ENCODE measurements at regions not wholly inside any gene's neighbourhood (a gene's known extent, or its start where the extent isn't known, plus 50 kb on each side); places are given as distances from the start of the nearest gene placed in this dataset.

DNA sequence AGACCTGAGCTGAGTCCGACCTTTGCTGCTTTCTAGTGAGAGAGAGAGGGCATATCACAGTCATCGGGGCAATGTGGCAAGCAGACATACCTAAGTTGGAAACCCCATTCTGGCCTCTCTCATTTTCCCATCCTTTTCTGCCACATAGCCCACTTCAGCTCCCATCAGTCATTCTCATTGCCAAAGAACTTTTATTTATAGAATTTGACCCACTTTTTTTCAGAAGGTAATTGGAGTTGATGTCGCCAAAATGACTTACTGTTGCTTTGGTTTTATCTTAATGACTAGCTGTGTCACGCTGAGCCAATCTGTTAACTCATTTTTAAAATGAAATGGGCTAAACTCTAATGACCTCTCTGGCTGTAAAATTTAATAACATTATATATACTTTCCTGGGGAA lies 63.9 kb upstream of the RMST start:
- ATAC-seq, result no peak
- TF ChIP-seq, protein P1, sequence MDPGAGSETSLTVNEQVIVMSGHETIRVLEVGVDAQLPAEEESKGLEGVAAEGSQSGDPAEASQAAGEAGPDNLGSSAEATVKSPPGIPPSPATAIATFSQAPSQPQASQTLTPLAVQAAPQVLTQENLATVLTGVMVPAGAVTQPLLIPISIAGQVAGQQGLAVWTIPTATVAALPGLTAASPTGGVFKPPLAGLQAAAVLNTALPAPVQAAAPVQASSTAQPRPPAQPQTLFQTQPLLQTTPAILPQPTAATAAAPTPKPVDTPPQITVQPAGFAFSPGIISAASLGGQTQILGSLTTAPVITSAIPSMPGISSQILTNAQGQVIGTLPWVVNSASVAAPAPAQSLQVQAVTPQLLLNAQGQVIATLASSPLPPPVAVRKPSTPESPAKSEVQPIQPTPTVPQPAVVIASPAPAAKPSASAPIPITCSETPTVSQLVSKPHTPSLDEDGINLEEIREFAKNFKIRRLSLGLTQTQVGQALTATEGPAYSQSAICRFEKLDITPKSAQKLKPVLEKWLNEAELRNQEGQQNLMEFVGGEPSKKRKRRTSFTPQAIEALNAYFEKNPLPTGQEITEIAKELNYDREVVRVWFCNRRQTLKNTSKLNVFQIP (CRISPR knock-in tag; IDR thresholded peaks at IDR 0.05; ENCODE audit: borderline replicate concordance, low read depth), result no peak
- TF ChIP-seq, protein P2, sequence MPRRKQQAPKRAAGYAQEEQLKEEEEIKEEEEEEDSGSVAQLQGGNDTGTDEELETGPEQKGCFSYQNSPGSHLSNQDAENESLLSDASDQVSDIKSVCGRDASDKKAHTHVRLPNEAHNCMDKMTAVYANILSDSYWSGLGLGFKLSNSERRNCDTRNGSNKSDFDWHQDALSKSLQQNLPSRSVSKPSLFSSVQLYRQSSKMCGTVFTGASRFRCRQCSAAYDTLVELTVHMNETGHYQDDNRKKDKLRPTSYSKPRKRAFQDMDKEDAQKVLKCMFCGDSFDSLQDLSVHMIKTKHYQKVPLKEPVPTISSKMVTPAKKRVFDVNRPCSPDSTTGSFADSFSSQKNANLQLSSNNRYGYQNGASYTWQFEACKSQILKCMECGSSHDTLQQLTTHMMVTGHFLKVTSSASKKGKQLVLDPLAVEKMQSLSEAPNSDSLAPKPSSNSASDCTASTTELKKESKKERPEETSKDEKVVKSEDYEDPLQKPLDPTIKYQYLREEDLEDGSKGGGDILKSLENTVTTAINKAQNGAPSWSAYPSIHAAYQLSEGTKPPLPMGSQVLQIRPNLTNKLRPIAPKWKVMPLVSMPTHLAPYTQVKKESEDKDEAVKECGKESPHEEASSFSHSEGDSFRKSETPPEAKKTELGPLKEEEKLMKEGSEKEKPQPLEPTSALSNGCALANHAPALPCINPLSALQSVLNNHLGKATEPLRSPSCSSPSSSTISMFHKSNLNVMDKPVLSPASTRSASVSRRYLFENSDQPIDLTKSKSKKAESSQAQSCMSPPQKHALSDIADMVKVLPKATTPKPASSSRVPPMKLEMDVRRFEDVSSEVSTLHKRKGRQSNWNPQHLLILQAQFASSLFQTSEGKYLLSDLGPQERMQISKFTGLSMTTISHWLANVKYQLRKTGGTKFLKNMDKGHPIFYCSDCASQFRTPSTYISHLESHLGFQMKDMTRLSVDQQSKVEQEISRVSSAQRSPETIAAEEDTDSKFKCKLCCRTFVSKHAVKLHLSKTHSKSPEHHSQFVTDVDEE (CRISPR knock-in tag; IDR thresholded peaks at IDR 0.05), result no peak
- TF ChIP-seq OSR1 (CRISPR knock-in tag; IDR thresholded peaks at IDR 0.05) (no peak), SNAI2 (CRISPR knock-in tag; IDR thresholded peaks at IDR 0.05) (no peak), ZNF70 (CRISPR knock-in tag; IDR thresholded peaks at IDR 0.05) (no peak)
- TF ChIP-seq, protein P3, sequence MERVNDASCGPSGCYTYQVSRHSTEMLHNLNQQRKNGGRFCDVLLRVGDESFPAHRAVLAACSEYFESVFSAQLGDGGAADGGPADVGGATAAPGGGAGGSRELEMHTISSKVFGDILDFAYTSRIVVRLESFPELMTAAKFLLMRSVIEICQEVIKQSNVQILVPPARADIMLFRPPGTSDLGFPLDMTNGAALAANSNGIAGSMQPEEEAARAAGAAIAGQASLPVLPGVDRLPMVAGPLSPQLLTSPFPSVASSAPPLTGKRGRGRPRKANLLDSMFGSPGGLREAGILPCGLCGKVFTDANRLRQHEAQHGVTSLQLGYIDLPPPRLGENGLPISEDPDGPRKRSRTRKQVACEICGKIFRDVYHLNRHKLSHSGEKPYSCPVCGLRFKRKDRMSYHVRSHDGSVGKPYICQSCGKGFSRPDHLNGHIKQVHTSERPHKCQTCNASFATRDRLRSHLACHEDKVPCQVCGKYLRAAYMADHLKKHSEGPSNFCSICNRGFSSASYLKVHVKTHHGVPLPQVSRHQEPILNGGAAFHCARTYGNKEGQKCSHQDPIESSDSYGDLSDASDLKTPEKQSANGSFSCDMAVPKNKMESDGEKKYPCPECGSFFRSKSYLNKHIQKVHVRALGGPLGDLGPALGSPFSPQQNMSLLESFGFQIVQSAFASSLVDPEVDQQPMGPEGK (CRISPR knock-in tag; IDR thresholded peaks at IDR 0.05; ENCODE audit: borderline replicate concordance), result no peak

DNA sequence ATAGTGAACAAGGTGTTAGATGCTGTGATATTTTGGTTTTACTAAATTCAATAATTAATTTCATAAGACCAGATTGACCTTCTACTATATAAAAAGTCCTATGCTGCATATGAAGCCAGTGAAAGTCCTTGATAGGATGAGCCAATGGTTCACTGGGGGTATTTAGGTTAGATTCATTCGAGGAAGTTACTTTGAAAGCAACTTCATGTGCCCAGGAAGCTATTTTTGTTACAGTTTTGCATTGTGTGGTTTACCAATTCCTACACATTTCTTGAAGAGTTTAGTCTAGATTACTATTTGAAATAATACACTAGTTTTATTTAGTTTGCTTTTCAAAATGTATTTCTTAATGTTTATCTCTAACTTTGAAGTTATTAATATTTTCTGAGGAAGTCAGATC lies 58.5 kb upstream of the RMST start:
- TF ChIP-seq, protein P3 (CRISPR knock-in tag; IDR thresholded peaks at IDR 0.05; ENCODE audit: borderline replicate concordance), result no peak
- TF ChIP-seq ZNF565 (CRISPR knock-in tag; conservative IDR thresholded peaks at IDR 0.05; ENCODE audit: low read depth) (no peak), OSR1 (CRISPR knock-in tag; IDR thresholded peaks at IDR 0.05) (no peak), ZNF70 (CRISPR knock-in tag; IDR thresholded peaks at IDR 0.05) (no peak), CSDC2 (CRISPR knock-in tag; IDR thresholded peaks at IDR 0.05) (no peak), BACH2 (CRISPR knock-in tag; IDR thresholded peaks at IDR 0.05; ENCODE audit: borderline replicate concordance) (no peak), ESRRG (CRISPR knock-in tag; IDR thresholded peaks at IDR 0.05) (no peak)
- TF ChIP-seq, protein P4, sequence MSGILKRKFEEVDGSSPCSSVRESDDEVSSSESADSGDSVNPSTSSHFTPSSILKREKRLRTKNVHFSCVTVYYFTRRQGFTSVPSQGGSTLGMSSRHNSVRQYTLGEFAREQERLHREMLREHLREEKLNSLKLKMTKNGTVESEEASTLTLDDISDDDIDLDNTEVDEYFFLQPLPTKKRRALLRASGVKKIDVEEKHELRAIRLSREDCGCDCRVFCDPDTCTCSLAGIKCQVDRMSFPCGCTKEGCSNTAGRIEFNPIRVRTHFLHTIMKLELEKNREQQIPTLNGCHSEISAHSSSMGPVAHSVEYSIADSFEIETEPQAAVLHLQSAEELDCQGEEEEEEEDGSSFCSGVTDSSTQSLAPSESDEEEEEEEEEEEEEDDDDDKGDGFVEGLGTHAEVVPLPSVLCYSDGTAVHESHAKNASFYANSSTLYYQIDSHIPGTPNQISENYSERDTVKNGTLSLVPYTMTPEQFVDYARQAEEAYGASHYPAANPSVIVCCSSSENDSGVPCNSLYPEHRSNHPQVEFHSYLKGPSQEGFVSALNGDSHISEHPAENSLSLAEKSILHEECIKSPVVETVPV (CRISPR knock-in tag; IDR thresholded peaks at IDR 0.05), result no peak
- TF ChIP-seq, protein P2 (CRISPR knock-in tag; IDR thresholded peaks at IDR 0.05), result no peak
- TF ChIP-seq, protein P5, sequence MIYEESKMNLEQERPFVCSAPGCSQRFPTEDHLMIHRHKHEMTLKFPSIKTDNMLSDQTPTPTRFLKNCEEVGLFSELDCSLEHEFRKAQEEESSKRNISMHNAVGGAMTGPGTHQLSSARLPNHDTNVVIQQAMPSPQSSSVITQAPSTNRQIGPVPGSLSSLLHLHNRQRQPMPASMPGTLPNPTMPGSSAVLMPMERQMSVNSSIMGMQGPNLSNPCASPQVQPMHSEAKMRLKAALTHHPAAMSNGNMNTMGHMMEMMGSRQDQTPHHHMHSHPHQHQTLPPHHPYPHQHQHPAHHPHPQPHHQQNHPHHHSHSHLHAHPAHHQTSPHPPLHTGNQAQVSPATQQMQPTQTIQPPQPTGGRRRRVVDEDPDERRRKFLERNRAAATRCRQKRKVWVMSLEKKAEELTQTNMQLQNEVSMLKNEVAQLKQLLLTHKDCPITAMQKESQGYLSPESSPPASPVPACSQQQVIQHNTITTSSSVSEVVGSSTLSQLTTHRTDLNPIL (CRISPR knock-in tag; IDR thresholded peaks at IDR 0.05; ENCODE audit: low read depth), result no peak
- ATAC-seq, result no peak

DNA sequence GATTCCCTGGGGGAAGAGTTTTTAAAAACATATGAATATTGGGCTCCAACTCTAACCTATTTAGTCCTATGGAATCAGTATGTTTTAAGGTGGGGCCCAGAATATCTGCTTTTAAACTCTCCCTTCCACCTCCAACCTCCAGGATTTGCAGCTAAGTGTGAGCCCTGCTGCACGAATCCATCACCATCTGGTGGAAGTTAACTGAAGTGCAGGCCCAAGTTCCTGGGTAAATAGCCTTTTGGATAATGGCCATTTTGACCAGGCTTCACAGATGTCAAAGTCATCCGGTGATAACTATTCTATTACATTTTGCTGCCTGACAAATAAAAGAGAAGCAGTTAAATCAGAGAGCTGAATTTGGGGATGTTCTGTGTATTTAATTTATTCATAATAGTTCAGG lies 58.1 kb upstream of the RMST start:
- ATAC-seq, result no peak
- no peak for TF ChIP-seq PPARA (CRISPR knock-in tag; IDR thresholded peaks at IDR 0.05; ENCODE audit: borderline replicate concordance)
- TF ChIP-seq, protein P4 (CRISPR knock-in tag; IDR thresholded peaks at IDR 0.05), result no peak
- no peak for TF ChIP-seq ZFP30 (CRISPR knock-in tag; IDR thresholded peaks at IDR 0.05)
- TF ChIP-seq GLIS3 (CRISPR knock-in tag; IDR thresholded peaks at IDR 0.05), result no peak
- no peak for TF ChIP-seq ZFP3 (CRISPR knock-in tag; IDR thresholded peaks at IDR 0.05)
- TF ChIP-seq, protein P1 (CRISPR knock-in tag; IDR thresholded peaks at IDR 0.05; ENCODE audit: borderline replicate concordance, low read depth), result no peak

Data from SK-N-SH treated with all-trans-retinoic acid at 6 μM for 48 hours (cell line).